H1 (cell line): ENCODE measurements at regions not wholly inside any gene's neighbourhood (a gene's known extent, or its start where the extent isn't known, plus 50 kb on each side); places are given as distances from the start of the nearest gene placed in this dataset.

Experiments used
- CTCF ChIA-PET: fragments of 300-600 bp; sonication (Branson Sonifier 250); formaldehyde crosslinking; loops from one replicate; lab custom pipeline; 2021; ENCODE audit not compliant: partially characterized antibody; lab: Charles Lee
- POLR2A ChIA-PET: fragments of 300-600 bp; sonication (Branson Sonifier 250); formaldehyde crosslinking; loops from one replicate; lab custom pipeline; 2021; ENCODE audit warnings: inconsistent platforms; ENCODE audit not compliant: partially characterized antibody; lab: Charles Lee
- DNase-seq, 2 experiments: peaks; one replicate each; pipeline versions ENCODE4 v3.0.0 to v3.0.0-alpha.2; 2010 to 2022; ENCODE audit warnings: low spot score in 2 of 2, low read depth in 1 of 2, mixed read lengths in 1 of 2
- FAIRE-seq: peaks from 2 replicates; lab custom pipeline; 2011; peaks lifted over from hg19 to GRCh38; lab: Jason Lieb, UNC
- H2AFZ ChIP-seq: 2 replicates; pipeline ENCODE4 v1.8.1; 2012; ENCODE audit warnings: low read length, inconsistent platforms
- H2AK5ac ChIP-seq: 2 replicates; pipeline ENCODE4 v1.6.1; 2013; ENCODE audit warnings: low read depth, low read length
- H2BK120ac ChIP-seq: replicated peaks from 2 replicates; pipeline ENCODE3; 2013; ENCODE audit warnings: low read depth, low read length, inconsistent platforms
- H2BK12ac ChIP-seq: 2 replicates; pipeline ENCODE4 v1.6.1; 2013; ENCODE audit warnings: low read depth, low read length
- H2BK15ac ChIP-seq: 2 replicates; pipeline ENCODE4 v1.6.1; 2013; ENCODE audit warnings: low read length
- H2BK20ac ChIP-seq: 2 replicates; pipeline ENCODE4 v1.6.1; 2013; ENCODE audit warnings: low read length
- H2BK5ac ChIP-seq: 2 replicates; pipeline ENCODE4 v1.6.1; 2013; ENCODE audit warnings: low read depth, low read length
- H3K14ac ChIP-seq: 2 replicates; pipeline ENCODE4 v1.6.1; 2013; ENCODE audit warnings: inconsistent platforms; ENCODE audit not compliant: insufficient read length
- H3K18ac ChIP-seq: 2 replicates; pipeline ENCODE4 v1.6.1; 2013; ENCODE audit warnings: low read length; ENCODE audit errors: extremely low read depth
- H3K23ac ChIP-seq: 2 replicates; pipeline ENCODE4 v1.6.1; 2013; ENCODE audit warnings: inconsistent platforms; ENCODE audit not compliant: insufficient read length
- H3K23me2 ChIP-seq: 2 replicates; pipeline ENCODE4 v1.6.1; 2013; ENCODE audit warnings: low read depth, low read length
- H3K27ac ChIP-seq: 2 replicates; pipeline ENCODE4 v1.6.1; 2011; ENCODE audit warnings: low read depth, low read length, inconsistent platforms
- H3K27me3 ChIP-seq, 4 experiments: replicated peaks in 1 of 4; 1 replicate in 1 of 4; 2 replicates in 3 of 4; pipeline versions ENCODE4 v1.6.1 to v1.8.1; 2011 to 2013; ENCODE audit warnings: low read length in 3 of 4, mild to moderate bottlenecking in 3 of 4, inconsistent platforms in 2 of 4, mixed read lengths in 2 of 4, moderate library complexity in 1 of 4; ENCODE audit not compliant: control insufficient read depth in 3 of 4, insufficient read depth in 3 of 4; ENCODE audit errors: extremely low read depth in 1 of 4
- H3K36me3 ChIP-seq, 4 experiments: 2 replicates each; pipeline versions ENCODE4 v1.6.1 to v1.8.1; 2011 to 2013; ENCODE audit warnings: mild to moderate bottlenecking in 4 of 4, low read length in 3 of 4, moderate library complexity in 2 of 4, control low read depth in 1 of 4, inconsistent platforms in 1 of 4; ENCODE audit not compliant: insufficient read depth in 4 of 4, control insufficient read depth in 2 of 4
- H3K4ac ChIP-seq: replicated peaks from 2 replicates; pipeline ENCODE3; 2013; ENCODE audit warnings: low read length, low read depth, mixed read lengths, inconsistent platforms; ENCODE audit not compliant: insufficient read length
- H3K4me1 ChIP-seq, 4 experiments: replicated peaks in 1 of 4; 1 replicate in 1 of 4; 2 replicates in 3 of 4; pipeline versions ENCODE4 v1.6.1 to v1.8.1; 2011 to 2013; ENCODE audit warnings: low read length in 3 of 4, inconsistent platforms in 2 of 4, mixed read lengths in 1 of 4; ENCODE audit not compliant: insufficient read depth in 4 of 4, control insufficient read depth in 3 of 4
- H3K4me2 ChIP-seq, 2 experiments: 2 replicates each; pipeline versions ENCODE4 v1.6.1 to v1.8.1; 2011 to 2013; ENCODE audit warnings: low read depth in 2 of 2, low read length in 2 of 2, control low read depth in 1 of 2, inconsistent platforms in 1 of 2, mild to moderate bottlenecking in 1 of 2; ENCODE audit not compliant: insufficient read depth in 1 of 2
- H3K4me3 ChIP-seq, 4 experiments: fragments of 200-600, 300-600 bp in 1 of 4; sonication (generic), shearing (Covaris generic), sonication (Bioruptor Twin) in 1 of 4; 2 replicates each; pipeline versions ENCODE4 v1.5.1 to v1.8.1; 2011 to 2016; ENCODE audit warnings: low read length in 4 of 4, low read depth in 3 of 4, control low read depth in 2 of 4, inconsistent platforms in 2 of 4, mild to moderate bottlenecking in 2 of 4, mixed read lengths in 1 of 4, moderate library complexity in 1 of 4; ENCODE audit not compliant: insufficient read depth in 2 of 4; ENCODE audit errors: extremely low read depth in 1 of 4
- H3K56ac ChIP-seq: replicated peaks from 2 replicates; pipeline ENCODE3; 2013; ENCODE audit warnings: low read depth, mild to moderate bottlenecking, mixed read lengths, low read length, inconsistent platforms; ENCODE audit not compliant: insufficient read length
- H3K79me1 ChIP-seq: 2 replicates; pipeline ENCODE4 v1.6.1; 2013; ENCODE audit warnings: low read depth, low read length, control low read depth
- H3K79me2 ChIP-seq, 2 experiments: 2 replicates each; pipeline versions ENCODE4 v1.6.1 to v1.8.1; 2012 to 2013; ENCODE audit warnings: low read length in 2 of 2, mild to moderate bottlenecking in 2 of 2, inconsistent platforms in 1 of 2; ENCODE audit not compliant: insufficient read depth in 2 of 2, control insufficient read depth in 1 of 2
- H3K9ac ChIP-seq, 4 experiments: replicated peaks in 1 of 4; 1 replicate in 1 of 4; 2 replicates in 3 of 4; pipeline versions ENCODE4 v1.6.1 to v1.8.1; 2011 to 2013; ENCODE audit warnings: low read depth in 3 of 4, low read length in 3 of 4, control low read depth in 2 of 4, mild to moderate bottlenecking in 2 of 4, moderate library complexity in 2 of 4, inconsistent platforms in 1 of 4; ENCODE audit errors: extremely low read depth in 1 of 4
- H3K9me3 ChIP-seq, 2 experiments: 2 replicates each; pipeline versions ENCODE4 v1.6.1 to v1.8.1; 2012 to 2013; ENCODE audit warnings: mild to moderate bottlenecking in 2 of 2, moderate library complexity in 2 of 2, control low read depth in 1 of 2, inconsistent platforms in 1 of 2, low read depth in 1 of 2, low read length in 1 of 2, mixed read lengths in 1 of 2; ENCODE audit not compliant: insufficient read depth in 2 of 2
- H4K20me1 ChIP-seq, 2 experiments: replicated peaks in 1 of 2; 2 replicates each; pipeline versions ENCODE3 to v1.8.1; 2011 to 2013; ENCODE audit warnings: inconsistent platforms in 2 of 2, low read length in 2 of 2, mild to moderate bottlenecking in 1 of 2; ENCODE audit not compliant: insufficient read depth in 2 of 2, control insufficient read depth in 1 of 2
- H4K5ac ChIP-seq: 2 replicates; pipeline ENCODE4 v1.6.1; 2013; ENCODE audit warnings: low read length, low read depth, mixed read lengths, inconsistent platforms; ENCODE audit not compliant: insufficient read length
- H4K8ac ChIP-seq: 2 replicates; pipeline ENCODE4 v1.8.0; 2013; ENCODE audit warnings: mild to moderate bottlenecking, moderate library complexity, low read length, inconsistent platforms; ENCODE audit not compliant: insufficient read depth; ENCODE audit errors: extremely low read depth
- H4K91ac ChIP-seq: replicated peaks from 2 replicates; pipeline ENCODE3; 2013; ENCODE audit warnings: low read length, mixed read lengths, inconsistent platforms; ENCODE audit not compliant: insufficient read length
- EGR1 ChIP-seq: IDR thresholded peaks from 2 replicates; pipeline ENCODE4 v1.6.1; 2011; ENCODE audit warnings: low read depth, low read length, borderline replicate concordance
- KDM4A ChIP-seq: IDR thresholded peaks from one replicate; pipeline ENCODE4 v1.7.1; 2012; ENCODE audit warnings: low read depth, mild to moderate bottlenecking, moderate library complexity, low read length, inconsistent platforms; ENCODE audit not compliant: severe bottlenecking
- PHF8 ChIP-seq: fragments of 200-600 bp; sonication (generic); conservative IDR thresholded peaks from 2 replicates; pipeline ENCODE4 v1.7.1; 2012; ENCODE audit warnings: low read depth, mild to moderate bottlenecking, inconsistent platforms, low read length, moderate library complexity
- RBBP5 ChIP-seq: IDR thresholded peaks from 2 replicates; pipeline ENCODE4 v1.7.1; 2012; ENCODE audit warnings: low read depth, mild to moderate bottlenecking, inconsistent platforms, low read length, moderate library complexity, borderline replicate concordance
- WGBS, 2 experiments: shearing (Covaris generic) in 1 of 2; methylation state at CpG; one replicate each; pipeline versions ENCODE4 v1.1.6 to v1.1.7; 2013 to 2015; ENCODE audit warnings: low lambda C conversion rate in 2 of 2, mixed read lengths in 2 of 2, inconsistent platforms in 1 of 2, low coverage in 1 of 2, missing lambda C conversion rate in 1 of 2; ENCODE audit not compliant: insufficient replicate concordance in 2 of 2, insufficient coverage in 1 of 2, insufficient read length in 1 of 2; ENCODE audit errors: extremely low coverage in 1 of 2, missing lambda C conversion rate in 1 of 2; 5-methylcytosine and 5-hydroxymethylcytosine counted together

DNA sequence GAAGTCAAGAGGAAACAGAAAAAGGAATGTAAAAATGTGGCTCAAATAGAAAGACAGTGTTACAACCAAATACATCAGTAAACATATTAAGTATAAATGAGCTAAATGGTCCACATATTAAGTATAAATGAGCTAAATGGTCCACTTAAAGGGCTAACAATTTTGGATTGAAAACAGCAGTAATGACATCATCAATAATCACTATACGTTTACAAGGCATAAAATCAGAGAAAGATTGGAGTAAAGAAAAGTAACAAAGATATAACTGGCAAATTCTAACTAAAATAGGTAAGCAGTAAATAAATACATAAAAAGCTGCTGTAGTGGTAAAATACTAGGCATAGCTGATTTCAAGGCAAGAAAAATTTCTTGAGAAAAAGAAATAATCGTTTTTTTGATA lies 1298.4 kb upstream of the CELF2 start:
- no peak for FAIRE-seq
- no peak overlapping the region for H2BK15ac ChIP-seq
- no peak overlapping the region for H2AFZ ChIP-seq

More for the DNA sequence above, 1298.4 kb upstream of the CELF2 start:
- Histone ChIP-seq H2BK20ac (no peak overlapping the region), H3K36me3 (no peaks in the 10 kb centered on the region; a peak in 1 of 8 replicates), H3K18ac (no peak overlapping the region), H3K4me3 (no peak overlapping the region), H2AK5ac (no peak overlapping the region), H4K91ac (no peak overlapping the region), H3K9me3 (no peaks in the 10 kb centered on the region), H3K4me1 (no peaks in the 10 kb centered on the region), H3K79me2 (no peaks in the 10 kb centered on the region)
- POLR2A ChIA-PET = no interaction called here
- TF ChIP-seq EGR1 (no peak), KDM4A (no peak), RBBP5 (no peak), PHF8 (no peak)
- TF ChIP-seq, all 59 proteins: peak for 0
- H4K5ac ChIP-seq = no peak overlapping the region
- no peak overlapping the region for H3K14ac ChIP-seq
- no peaks in the 10 kb centered on the region for H3K27me3 ChIP-seq
- H4K20me1 ChIP-seq = no peaks in the 10 kb centered on the region
- no peak overlapping the region for H3K9ac ChIP-seq
- no peaks in the 10 kb centered on the region for H3K23me2 ChIP-seq
- WGBS, 2 experiments = 91% methylated on average over 2 of the region's 2 CpGs; no CpG with 5 or more reads in 1 of the 2 experiments
- no peak overlapping the region for H3K4ac ChIP-seq
- H3K79me1 ChIP-seq = no peaks in the 10 kb centered on the region
- H3K56ac ChIP-seq = no peak overlapping the region
- no peak overlapping the region for H4K8ac ChIP-seq
- H3K23ac ChIP-seq = no peak overlapping the region
- no peak for DNase-seq
- no peak overlapping the region for H3K27ac ChIP-seq
- no peak overlapping the region for H2BK120ac ChIP-seq
- H2BK5ac ChIP-seq = no peak overlapping the region
- CTCF ChIA-PET = no interaction called here
- no peak overlapping the region for H2BK12ac ChIP-seq
- H3K4me2 ChIP-seq = no peak overlapping the region
